ENCODE measurements at regions not wholly inside any gene's neighbourhood (a gene's known extent, or its start where the extent isn't known, plus 50 kb on each side); places are given as distances from the start of the nearest gene placed in this dataset.

- no peak for TF ChIP-seq POLR2A (IDR thresholded peaks at IDR 0.05; ENCODE audit: control extremely low read depth in 1 of 2, low read depth in 2 of 2, low read length in 2 of 2)
- TF ChIP-seq RFX5 (IDR thresholded peaks at IDR 0.05; ENCODE audit: borderline replicate concordance, low read depth, low read length) = no peak
- TF ChIP-seq ATF3 (IDR thresholded peaks at IDR 0.05; ENCODE audit: insufficient read depth, low read depth, low read length) = no peak
- TF ChIP-seq TCF12 (IDR thresholded peaks at IDR 0.05; ENCODE audit: low read depth, low read length) = no peak
- TF ChIP-seq ATF2 (IDR thresholded peaks at IDR 0.05; ENCODE audit: low read length) = no peak
- TF ChIP-seq ZNF274 (IDR thresholded peaks at IDR 0.05; ENCODE audit: borderline replicate concordance, extremely low read depth, low read length) = no peak
- no peak for TF ChIP-seq JUND (IDR thresholded peaks at IDR 0.05; ENCODE audit: low read length)
- TF ChIP-seq GABPA (IDR thresholded peaks at IDR 0.05; ENCODE audit: borderline replicate concordance, insufficient read depth, low read length) = no peak
- no peak for TF ChIP-seq CREB1 (IDR thresholded peaks at IDR 0.05)
- no peak for TF ChIP-seq MAFK (IDR thresholded peaks at IDR 0.05; ENCODE audit: low read depth, low read length)
- TF ChIP-seq RAD21 (IDR thresholded peaks at IDR 0.05 in 1 of 2, conservative IDR thresholded peaks at IDR 0.05 in 1 of 2; ENCODE audit: low read depth in 2 of 2, low read length in 2 of 2) = no peak
- Histone ChIP-seq H3K18ac (ENCODE audit: extremely low read depth, low read length) (no peak overlapping the region), H2AK5ac (ENCODE audit: low read depth, low read length) (no peak overlapping the region), H3K79me2 (ENCODE audit: control insufficient read depth in 1 of 2, insufficient read depth in 2 of 2, low read length in 2 of 2) (no peaks in the 10 kb centered on the region), H3K4me3 (ENCODE audit: extremely low read depth in 1 of 4, insufficient read depth in 2 of 4, low read depth in 3 of 4, low read length in 4 of 4) (no peak overlapping the region), H3K79me1 (ENCODE audit: low read depth, low read length) (no peaks in the 10 kb centered on the region), H3K23me2 (ENCODE audit: low read depth, low read length) (peaks cover 1% of the 10 kb centered on the region; the same call in 1 of the 2 replicates), H3K27ac (ENCODE audit: low read depth, low read length) (no peak overlapping the region), H2BK20ac (ENCODE audit: low read length) (no peak overlapping the region), H3K4me2 (ENCODE audit: insufficient read depth in 1 of 2, low read depth in 2 of 2, low read length in 2 of 2) (no peak overlapping the region), H3K4me1 (replicated peaks in 1 of 4; ENCODE audit: control insufficient read depth in 3 of 4, insufficient read depth in 4 of 4, low read length in 3 of 4) (no peaks in the 10 kb centered on the region), H2BK120ac (replicated peaks; ENCODE audit: low read depth, low read length) (no peak overlapping the region), H3K14ac (ENCODE audit: insufficient read length) (no peak overlapping the region), H3K23ac (ENCODE audit: insufficient read length) (no peak overlapping the region), H4K91ac (replicated peaks; ENCODE audit: insufficient read length, low read length) (no peak overlapping the region), H3K4ac (replicated peaks; ENCODE audit: insufficient read length, low read depth, low read length) (no peak overlapping the region), H4K20me1 (replicated peaks in 1 of 2; ENCODE audit: control insufficient read depth in 1 of 2, insufficient read depth in 2 of 2, low read length in 2 of 2) (no peaks in the 10 kb centered on the region), H4K5ac (ENCODE audit: insufficient read length, low read depth, low read length) (no peak overlapping the region), H2BK12ac (ENCODE audit: low read depth, low read length) (no peak overlapping the region), H3K56ac (replicated peaks; ENCODE audit: insufficient read length, low read depth, low read length) (no peak overlapping the region), H2AFZ (ENCODE audit: low read length) (no peak overlapping the region), H3K36me3 (ENCODE audit: control insufficient read depth in 2 of 4, insufficient read depth in 4 of 4, low read length in 3 of 4) (no peaks in the 10 kb centered on the region), H2BK15ac (ENCODE audit: low read length) (no peak overlapping the region), H3K9ac (replicated peaks in 1 of 4; ENCODE audit: extremely low read depth in 1 of 4, low read depth in 3 of 4, low read length in 3 of 4) (no peak overlapping the region), H2BK5ac (ENCODE audit: low read depth, low read length) (no peak overlapping the region; the same call in 1 of the 2 replicates), H3K27me3 (replicated peaks in 1 of 4; ENCODE audit: control insufficient read depth in 3 of 4, extremely low read depth in 1 of 4, insufficient read depth in 3 of 4, low read length in 3 of 4) (no peaks in the 10 kb centered on the region), H3K9me3 (ENCODE audit: insufficient read depth in 2 of 2, low read depth in 1 of 2, low read length in 1 of 2) (no peaks in the 10 kb centered on the region), H4K8ac (ENCODE audit: extremely low read depth, insufficient read depth, low read length) (no peak overlapping the region)
- FAIRE-seq = no peak
- ChIA-PET POLR2A (ENCODE audit: partially characterized antibody) (interaction anchor here (1.3 kb wide), 1 partner anchor 204 kb away, joined by 4 read pairs; no protein-coding TSS in a partner anchor), CTCF (ENCODE audit: partially characterized antibody) (no interaction called here)
- DNase-seq (ENCODE audit: low read depth in 1 of 2, low spot score in 2 of 2) = no peak
- WGBS, 2 experiments (ENCODE audit: extremely low coverage in 1 of 2, insufficient coverage in 1 of 2, insufficient read length in 1 of 2, insufficient replicate concordance in 2 of 2, low coverage in 1 of 2, low lambda C conversion rate in 2 of 2, missing lambda C conversion rate in 1 of 2) = 94% methylated on average over 10 of the region's 10 CpGs; no CpG with 5 or more reads in 1 of the 2 experiments
Measured at GRCh38 chr5:25224316-25224982, 579.7 kb upstream of the CDH10 start.

Data from H1 (cell line).